ENCODE measurements at regions not wholly inside any gene's neighbourhood (a gene's known extent, or its start where the extent isn't known, plus 50 kb on each side); places are given as distances from the start of the nearest gene placed in this dataset.
A peak's percentile ranks its signal among the peaks of the same experiment; 100 is the strongest.

GRCh38 chr3:55247666-55248065, 239.4 kb downstream of the WNT5A start:
- no peak overlapping the region for H3K4me3 ChIP-seq (ENCODE audit: low read depth, low read length)
- TF ChIP-seq, protein P1, sequence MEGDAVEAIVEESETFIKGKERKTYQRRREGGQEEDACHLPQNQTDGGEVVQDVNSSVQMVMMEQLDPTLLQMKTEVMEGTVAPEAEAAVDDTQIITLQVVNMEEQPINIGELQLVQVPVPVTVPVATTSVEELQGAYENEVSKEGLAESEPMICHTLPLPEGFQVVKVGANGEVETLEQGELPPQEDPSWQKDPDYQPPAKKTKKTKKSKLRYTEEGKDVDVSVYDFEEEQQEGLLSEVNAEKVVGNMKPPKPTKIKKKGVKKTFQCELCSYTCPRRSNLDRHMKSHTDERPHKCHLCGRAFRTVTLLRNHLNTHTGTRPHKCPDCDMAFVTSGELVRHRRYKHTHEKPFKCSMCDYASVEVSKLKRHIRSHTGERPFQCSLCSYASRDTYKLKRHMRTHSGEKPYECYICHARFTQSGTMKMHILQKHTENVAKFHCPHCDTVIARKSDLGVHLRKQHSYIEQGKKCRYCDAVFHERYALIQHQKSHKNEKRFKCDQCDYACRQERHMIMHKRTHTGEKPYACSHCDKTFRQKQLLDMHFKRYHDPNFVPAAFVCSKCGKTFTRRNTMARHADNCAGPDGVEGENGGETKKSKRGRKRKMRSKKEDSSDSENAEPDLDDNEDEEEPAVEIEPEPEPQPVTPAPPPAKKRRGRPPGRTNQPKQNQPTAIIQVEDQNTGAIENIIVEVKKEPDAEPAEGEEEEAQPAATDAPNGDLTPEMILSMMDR (conservative IDR thresholded peaks at IDR 0.05; ENCODE audit: low read depth, low read length) = no peak
- DNase-seq (ENCODE audit: low read depth) = no peak

- peak; percentile 67 for DNase-seq (ENCODE audit: low read depth)
Observed at GRCh38 chr3:55246033-55246432, 241.1 kb downstream of the WNT5A start.

DNA sequence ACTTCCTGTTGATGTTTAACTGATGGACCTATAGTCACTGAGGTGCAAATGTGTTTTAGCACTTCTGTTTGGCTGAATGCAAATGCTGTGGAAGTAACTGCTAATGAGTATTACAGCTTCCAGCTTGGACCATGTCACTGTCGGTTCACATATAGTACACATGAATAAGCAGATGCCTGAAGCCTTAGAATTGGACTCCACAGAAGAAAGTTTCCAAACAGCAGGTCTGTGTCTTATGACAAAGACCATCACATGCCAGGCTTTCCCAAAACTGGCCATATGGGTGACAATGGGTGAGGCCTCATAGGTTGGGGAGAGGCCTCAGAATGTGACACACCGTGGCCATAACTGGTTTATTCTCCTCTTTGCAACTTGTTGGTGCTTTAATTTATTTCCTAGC, 241.8 kb downstream of the WNT5A start:
- H3K4me3 ChIP-seq (ENCODE audit: low read depth, low read length) = no peak overlapping the region
- TF ChIP-seq, protein P1 (conservative IDR thresholded peaks at IDR 0.05; ENCODE audit: low read depth, low read length) = no peak
- no peak for DNase-seq (ENCODE audit: low read depth)

More at GRCh38 chr3:55246033-55246432, 241.1 kb downstream of the WNT5A start:
- peak overlapping the region; percentile 26 for H3K4me3 ChIP-seq (ENCODE audit: low read depth, low read length)
- TF ChIP-seq, protein P1 (conservative IDR thresholded peaks at IDR 0.05; ENCODE audit: low read depth, low read length) = no peak

- TF ChIP-seq, protein P1 (conservative IDR thresholded peaks at IDR 0.05; ENCODE audit: low read depth, low read length) = no peak
- no peak for DNase-seq (ENCODE audit: low read depth)
- H3K4me3 ChIP-seq (ENCODE audit: low read depth, low read length) = no peak overlapping the region
Observed at GRCh38 chr3:55244247-55244646, 242.9 kb downstream of the WNT5A start.

GRCh38 chr3:55243678-55244077, 243.4 kb downstream of the WNT5A start:
- no peak for DNase-seq (ENCODE audit: low read depth)
- H3K4me3 ChIP-seq (ENCODE audit: low read depth, low read length) = no peak overlapping the region
- TF ChIP-seq, protein P1 (conservative IDR thresholded peaks at IDR 0.05; ENCODE audit: low read depth, low read length) = no peak

GRCh38 chr3:55242921-55243320, 244.2 kb downstream of the WNT5A start:
- H3K4me3 ChIP-seq (ENCODE audit: low read depth, low read length) = no peak overlapping the region
- no peak for DNase-seq (ENCODE audit: low read depth)
- TF ChIP-seq, protein P1 (conservative IDR thresholded peaks at IDR 0.05; ENCODE audit: low read depth, low read length) = no peak

DNA sequence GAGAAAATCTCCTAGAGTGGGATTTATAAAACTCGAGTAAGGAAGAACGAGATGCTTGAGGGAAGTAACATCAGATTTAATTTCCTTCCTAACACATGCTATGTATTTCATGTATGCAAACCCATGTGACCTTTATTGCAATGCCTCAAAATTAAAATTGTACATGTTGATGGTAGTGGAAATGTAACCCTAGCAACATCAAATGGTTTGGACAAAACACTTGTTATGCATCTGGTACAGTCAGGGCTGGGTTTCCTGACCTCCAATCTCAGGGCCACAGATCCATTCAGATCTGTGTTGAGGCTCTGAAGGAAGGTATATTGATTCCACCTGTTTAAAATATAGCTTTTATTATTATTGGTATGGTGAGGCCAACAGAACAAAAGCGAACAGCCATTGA, 246.0 kb downstream of the WNT5A start:
- TF ChIP-seq, protein P1 (conservative IDR thresholded peaks at IDR 0.05; ENCODE audit: low read depth, low read length) = no peak
- DNase-seq (ENCODE audit: low read depth) = no peak
- H3K4me3 ChIP-seq (ENCODE audit: low read depth, low read length) = no peak overlapping the region
